Liver (tissue), 3 donors: ENCODE measurements at regions not wholly inside any gene's neighbourhood (a gene's known extent, or its start where the extent isn't known, plus 50 kb on each side); places are given as distances from the start of the nearest gene placed in this dataset.

Source experiments
- FOXA1 ChIP-seq: IDR thresholded peaks from 2 replicates; pipeline ENCODE4 v1.6.1; 2016; ENCODE audit warnings: antibody characterized with exemption
- JUND ChIP-seq, 2 donors: IDR thresholded peaks; 2 replicates each; pipeline ENCODE4 v1.6.1; 2016; ENCODE audit warnings: antibody characterized with exemption in 2 of 2
- RAD21 ChIP-seq, 2 donors: IDR thresholded peaks; 2 replicates each; pipeline ENCODE4 v1.6.1; 2016; ENCODE audit warnings: antibody characterized with exemption in 2 of 2, mild to moderate bottlenecking in 2 of 2
- REST ChIP-seq: IDR thresholded peaks from 2 replicates; pipeline ENCODE4 v1.6.1; 2016; ENCODE audit warnings: antibody characterized with exemption, mild to moderate bottlenecking
- SP1 ChIP-seq: IDR thresholded peaks from 2 replicates; pipeline ENCODE4 v1.6.1; 2018; ENCODE audit warnings: antibody characterized with exemption, mild to moderate bottlenecking
- TAF1 ChIP-seq: conservative IDR thresholded peaks from 2 replicates; pipeline ENCODE4 v1.6.1; 2016; ENCODE audit warnings: antibody characterized with exemption, mild to moderate bottlenecking
- YY1 ChIP-seq: IDR thresholded peaks from 2 replicates; pipeline ENCODE4 v1.6.1; 2016; ENCODE audit warnings: antibody characterized with exemption, mild to moderate bottlenecking
- ZBTB33 ChIP-seq: IDR thresholded peaks from 2 replicates; pipeline ENCODE4 v1.6.1; 2016; ENCODE audit warnings: antibody characterized with exemption
- TF ChIP-seq, protein P1 (sequence below): fragments of 150-350 bp; IDR thresholded peaks from 2 replicates; pipeline ENCODE4 v1.5.1; 2017; ENCODE audit warnings: improper control_type of control experiment, low read depth, low read length; ENCODE audit not compliant: missing input control
- TF ChIP-seq, protein P2 (sequence below): IDR thresholded peaks from 2 replicates; pipeline ENCODE4 v1.6.1; 2016; ENCODE audit warnings: antibody characterized with exemption
- donor health status: healthy.
- donor health status: healthy.

DNA sequence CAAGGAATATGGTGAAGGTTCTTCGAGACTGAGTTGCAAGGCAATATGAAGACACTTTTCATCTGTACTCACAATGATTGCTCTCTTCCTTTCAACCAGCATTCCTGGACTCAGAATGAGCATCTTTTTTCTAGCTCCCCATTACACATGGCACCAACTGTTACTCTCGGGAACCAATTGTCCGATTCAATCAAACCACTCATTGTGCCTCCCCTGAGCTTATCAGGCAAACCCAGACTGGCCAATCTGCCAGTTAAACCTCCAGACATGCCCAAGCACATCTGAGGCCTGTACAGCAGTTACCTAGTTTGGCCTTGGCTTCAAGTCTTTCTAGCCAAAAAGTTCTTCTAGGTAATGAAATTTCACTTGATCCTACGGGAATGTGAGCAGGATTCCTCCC is 164.1 kb downstream of the ID4 start:
- TF ChIP-seq, protein P1, sequence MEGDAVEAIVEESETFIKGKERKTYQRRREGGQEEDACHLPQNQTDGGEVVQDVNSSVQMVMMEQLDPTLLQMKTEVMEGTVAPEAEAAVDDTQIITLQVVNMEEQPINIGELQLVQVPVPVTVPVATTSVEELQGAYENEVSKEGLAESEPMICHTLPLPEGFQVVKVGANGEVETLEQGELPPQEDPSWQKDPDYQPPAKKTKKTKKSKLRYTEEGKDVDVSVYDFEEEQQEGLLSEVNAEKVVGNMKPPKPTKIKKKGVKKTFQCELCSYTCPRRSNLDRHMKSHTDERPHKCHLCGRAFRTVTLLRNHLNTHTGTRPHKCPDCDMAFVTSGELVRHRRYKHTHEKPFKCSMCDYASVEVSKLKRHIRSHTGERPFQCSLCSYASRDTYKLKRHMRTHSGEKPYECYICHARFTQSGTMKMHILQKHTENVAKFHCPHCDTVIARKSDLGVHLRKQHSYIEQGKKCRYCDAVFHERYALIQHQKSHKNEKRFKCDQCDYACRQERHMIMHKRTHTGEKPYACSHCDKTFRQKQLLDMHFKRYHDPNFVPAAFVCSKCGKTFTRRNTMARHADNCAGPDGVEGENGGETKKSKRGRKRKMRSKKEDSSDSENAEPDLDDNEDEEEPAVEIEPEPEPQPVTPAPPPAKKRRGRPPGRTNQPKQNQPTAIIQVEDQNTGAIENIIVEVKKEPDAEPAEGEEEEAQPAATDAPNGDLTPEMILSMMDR: no peak
- TF ChIP-seq, protein P2, sequence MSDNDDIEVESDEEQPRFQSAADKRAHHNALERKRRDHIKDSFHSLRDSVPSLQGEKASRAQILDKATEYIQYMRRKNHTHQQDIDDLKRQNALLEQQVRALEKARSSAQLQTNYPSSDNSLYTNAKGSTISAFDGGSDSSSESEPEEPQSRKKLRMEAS: no peak
- no peak for TF ChIP-seq REST
- TF ChIP-seq YY1: no peak
- TF ChIP-seq TAF1: no peak
- no peak for TF ChIP-seq SP1
- TF ChIP-seq RAD21 (IDR thresholded peaks at IDR 0.05): no peak
- no peak for TF ChIP-seq JUND (IDR thresholded peaks at IDR 0.05)
- TF ChIP-seq FOXA1: no peak
- no peak for TF ChIP-seq ZBTB33
